ENCODE measurements at regions not wholly inside any gene's neighbourhood (a gene's known extent, or its start where the extent isn't known, plus 50 kb on each side); places are given as distances from the start of the nearest gene placed in this dataset.

DNA sequence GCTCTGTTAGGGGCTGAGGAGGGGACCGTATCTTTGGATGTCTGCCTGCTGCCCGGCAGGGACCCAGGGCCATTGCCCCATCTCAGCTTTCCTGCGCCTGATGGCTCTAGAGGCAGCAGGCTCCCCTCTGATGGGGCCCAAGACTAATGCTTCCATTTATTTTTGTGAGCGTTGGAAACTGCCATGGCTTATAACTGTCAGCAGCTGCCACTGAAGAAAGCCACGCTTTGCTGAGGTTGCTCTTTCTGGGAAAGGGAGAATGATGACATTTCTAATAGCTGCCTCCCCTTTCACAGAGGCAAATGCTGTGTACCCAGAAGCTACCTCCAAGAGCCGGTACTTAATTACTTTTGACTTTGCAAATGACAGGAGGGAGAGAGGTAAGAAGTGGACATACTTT lies 103.8 kb downstream of the HAPSTR1 start:
- no peak overlapping the region for H2AK5ac ChIP-seq (ENCODE audit: low read depth, low read length)
- H3K27me3 ChIP-seq (ENCODE audit: control insufficient read depth in 3 of 3, insufficient read depth in 3 of 3, low read depth in 1 of 3, low read length in 3 of 3) = no peaks in the 10 kb centered on the region
- no peak overlapping the region for H2BK120ac ChIP-seq (ENCODE audit: low read depth, low read length)
- no peak overlapping the region for H2BK12ac ChIP-seq (ENCODE audit: low read length)
- no peak overlapping the region for H3K18ac ChIP-seq (ENCODE audit: low read length)
- H3K4me1 ChIP-seq (ENCODE audit: control insufficient read depth in 2 of 2, insufficient read depth in 1 of 2, low read depth in 1 of 2, low read length in 2 of 2) = no peaks in the 10 kb centered on the region
- H3K79me1 ChIP-seq (ENCODE audit: low read depth, low read length) = no peaks in the 10 kb centered on the region
- no peak overlapping the region for H3K14ac ChIP-seq (ENCODE audit: low read length)
- H3K4ac ChIP-seq (ENCODE audit: low read length) = no peak overlapping the region
- H3K4me2 ChIP-seq (ENCODE audit: insufficient read depth, low read length, poor library complexity, severe bottlenecking) = no peak overlapping the region
- H2BK5ac ChIP-seq (ENCODE audit: low read length) = no peak overlapping the region
- H3K9me3 ChIP-seq (replicated peaks in 1 of 2; ENCODE audit: control insufficient read depth in 2 of 2, insufficient read depth in 1 of 2, low read depth in 1 of 2, low read length in 2 of 2) = no peaks in the 10 kb centered on the region
- H4K8ac ChIP-seq (ENCODE audit: low read depth, low read length) = no peak overlapping the region
- H3K27ac ChIP-seq (replicated peaks; ENCODE audit: low read length) = no peak overlapping the region
- no peaks in the 10 kb centered on the region for H3K36me3 ChIP-seq (replicated peaks in 1 of 2; ENCODE audit: control insufficient read depth in 2 of 2, insufficient read depth in 2 of 2, low read length in 2 of 2)
- no peak overlapping the region for H3K9ac ChIP-seq (ENCODE audit: low read depth, low read length, poor library complexity)
- no peak overlapping the region for H3K4me3 ChIP-seq (ENCODE audit: low read length in 2 of 2)
- no peak overlapping the region for H3K23ac ChIP-seq (ENCODE audit: low read depth, low read length, poor library complexity)
- no peak for DNase-seq (ENCODE audit: low spot score)
- WGBS, 2 donors (ENCODE audit: extremely low coverage in 2 of 2, insufficient read length in 2 of 2, insufficient replicate concordance in 1 of 2) = no CpG with 5 or more reads among the region's 6 CpGs
- H2BK15ac ChIP-seq (ENCODE audit: low read length) = no peak overlapping the region
- no peak overlapping the region for H2AFZ ChIP-seq (ENCODE audit: low read length)
- no peak overlapping the region for H4K91ac ChIP-seq (ENCODE audit: low read depth, low read length, poor library complexity)

GRCh38 chr16:9197957-9198661 lies 106.7 kb downstream of the HAPSTR1 start:
- Histone ChIP-seq H2AFZ (ENCODE audit: low read length) (no peak overlapping the region), H4K91ac (ENCODE audit: low read depth, low read length, poor library complexity) (no peak overlapping the region), H3K36me3 (replicated peaks in 1 of 2; ENCODE audit: control insufficient read depth in 2 of 2, insufficient read depth in 2 of 2, low read length in 2 of 2) (no peaks in the 10 kb centered on the region), H3K4me2 (ENCODE audit: insufficient read depth, low read length, poor library complexity, severe bottlenecking) (no peak overlapping the region), H3K27me3 (ENCODE audit: control insufficient read depth in 3 of 3, insufficient read depth in 3 of 3, low read depth in 1 of 3, low read length in 3 of 3) (no peaks in the 10 kb centered on the region), H3K4me1 (ENCODE audit: control insufficient read depth in 2 of 2, insufficient read depth in 1 of 2, low read depth in 1 of 2, low read length in 2 of 2) (no peaks in the 10 kb centered on the region), H3K14ac (ENCODE audit: low read length) (no peak overlapping the region), H2BK120ac (ENCODE audit: low read depth, low read length) (no peak overlapping the region), H2BK12ac (ENCODE audit: low read length) (no peak overlapping the region), H3K18ac (ENCODE audit: low read length) (peak overlapping the region; percentile 50), H2AK5ac (ENCODE audit: low read depth, low read length) (no peak overlapping the region), H3K4me3 (ENCODE audit: low read length in 2 of 2) (no peak overlapping the region), H3K9me3 (replicated peaks in 1 of 2; ENCODE audit: control insufficient read depth in 2 of 2, insufficient read depth in 1 of 2, low read depth in 1 of 2, low read length in 2 of 2) (no peaks in the 10 kb centered on the region), H3K4ac (ENCODE audit: low read length) (no peak overlapping the region), H2BK15ac (ENCODE audit: low read length) (no peak overlapping the region), H3K27ac (replicated peaks; ENCODE audit: low read length) (no peak overlapping the region), H2BK5ac (ENCODE audit: low read length) (no peak overlapping the region), H3K23ac (ENCODE audit: low read depth, low read length, poor library complexity) (no peak overlapping the region), H3K79me1 (ENCODE audit: low read depth, low read length) (no peaks in the 10 kb centered on the region), H4K8ac (ENCODE audit: low read depth, low read length) (no peak overlapping the region), H3K9ac (ENCODE audit: low read depth, low read length, poor library complexity) (no peak overlapping the region)
- DNase-seq (ENCODE audit: low spot score) = no peak
- no CpG with 5 or more reads among the region's 8 CpGs for WGBS, 2 donors (ENCODE audit: extremely low coverage in 2 of 2, insufficient read length in 2 of 2, insufficient replicate concordance in 1 of 2)

DNA sequence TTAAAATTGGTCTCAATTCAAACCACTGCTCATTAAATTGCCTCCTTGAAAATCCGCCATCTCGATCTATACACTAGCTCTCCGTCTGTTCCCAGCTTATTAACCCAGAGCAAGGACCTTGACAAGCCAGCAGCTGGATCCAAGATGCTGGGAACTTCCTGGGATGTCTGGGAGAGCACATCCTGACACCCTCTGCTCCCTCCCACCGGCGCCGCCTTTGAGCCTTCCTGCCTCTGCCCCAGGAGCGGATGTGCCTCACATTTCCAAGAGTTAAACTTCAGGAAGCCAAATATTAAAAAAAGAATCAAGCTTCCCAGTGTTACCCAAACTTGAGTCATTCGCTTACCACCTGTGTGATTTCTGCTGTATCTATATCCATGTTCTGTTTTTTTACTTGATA lies 107.9 kb downstream of the HAPSTR1 start:
- H2BK5ac ChIP-seq (ENCODE audit: low read length) = no peak overlapping the region
- H3K9ac ChIP-seq (ENCODE audit: low read depth, low read length, poor library complexity) = no peak overlapping the region
- no peak for DNase-seq (ENCODE audit: low spot score)
- H2BK120ac ChIP-seq (ENCODE audit: low read depth, low read length) = no peak overlapping the region
- H3K4me2 ChIP-seq (ENCODE audit: insufficient read depth, low read length, poor library complexity, severe bottlenecking) = no peak overlapping the region
- H3K14ac ChIP-seq (ENCODE audit: low read length) = no peak overlapping the region
- H3K4me1 ChIP-seq (ENCODE audit: control insufficient read depth in 2 of 2, insufficient read depth in 1 of 2, low read depth in 1 of 2, low read length in 2 of 2) = no peaks in the 10 kb centered on the region
- H3K9me3 ChIP-seq (replicated peaks in 1 of 2; ENCODE audit: control insufficient read depth in 2 of 2, insufficient read depth in 1 of 2, low read depth in 1 of 2, low read length in 2 of 2) = no peaks in the 10 kb centered on the region
- no CpG with 5 or more reads among the region's 8 CpGs for WGBS, 2 donors (ENCODE audit: extremely low coverage in 2 of 2, insufficient read length in 2 of 2, insufficient replicate concordance in 1 of 2)
- no peak overlapping the region for H4K91ac ChIP-seq (ENCODE audit: low read depth, low read length, poor library complexity)
- H2AFZ ChIP-seq (ENCODE audit: low read length) = no peak overlapping the region
- H2AK5ac ChIP-seq (ENCODE audit: low read depth, low read length) = no peak overlapping the region
- H3K4ac ChIP-seq (ENCODE audit: low read length) = no peak overlapping the region
- H3K18ac ChIP-seq (ENCODE audit: low read length) = no peak overlapping the region
- H3K79me1 ChIP-seq (ENCODE audit: low read depth, low read length) = no peaks in the 10 kb centered on the region
- H4K8ac ChIP-seq (ENCODE audit: low read depth, low read length) = no peak overlapping the region
- no peak overlapping the region for H2BK15ac ChIP-seq (ENCODE audit: low read length)
- no peak overlapping the region for H2BK12ac ChIP-seq (ENCODE audit: low read length)
- no peaks in the 10 kb centered on the region for H3K27me3 ChIP-seq (ENCODE audit: control insufficient read depth in 3 of 3, insufficient read depth in 3 of 3, low read depth in 1 of 3, low read length in 3 of 3)
- no peak overlapping the region for H3K23ac ChIP-seq (ENCODE audit: low read depth, low read length, poor library complexity)
- H3K36me3 ChIP-seq (replicated peaks in 1 of 2; ENCODE audit: control insufficient read depth in 2 of 2, insufficient read depth in 2 of 2, low read length in 2 of 2) = no peaks in the 10 kb centered on the region
- H3K27ac ChIP-seq (replicated peaks; ENCODE audit: low read length) = no peak overlapping the region
- no peak overlapping the region for H3K4me3 ChIP-seq (ENCODE audit: low read length in 2 of 2)

GRCh38 chr16:9199751-9200150 lies 108.3 kb downstream of the HAPSTR1 start:
- H3K18ac ChIP-seq (ENCODE audit: low read length) = no peak overlapping the region
- DNase-seq (ENCODE audit: low spot score) = no peak
- H2AFZ ChIP-seq (ENCODE audit: low read length) = no peak overlapping the region
- H3K4me3 ChIP-seq (ENCODE audit: low read length in 2 of 2) = no peak overlapping the region
- no peak overlapping the region for H2BK15ac ChIP-seq (ENCODE audit: low read length)
- no peak overlapping the region for H2BK5ac ChIP-seq (ENCODE audit: low read length)
- H2BK120ac ChIP-seq (ENCODE audit: low read depth, low read length) = no peak overlapping the region
- no peak overlapping the region for H4K8ac ChIP-seq (ENCODE audit: low read depth, low read length)
- no peak overlapping the region for H3K9ac ChIP-seq (ENCODE audit: low read depth, low read length, poor library complexity)
- H3K27ac ChIP-seq (replicated peaks; ENCODE audit: low read length) = no peak overlapping the region
- no peak overlapping the region for H3K23ac ChIP-seq (ENCODE audit: low read depth, low read length, poor library complexity)
- no peak overlapping the region for H3K4ac ChIP-seq (ENCODE audit: low read length)
- no peak overlapping the region for H2AK5ac ChIP-seq (ENCODE audit: low read depth, low read length)
- no CpG with 5 or more reads among the region's 2 CpGs for WGBS, 2 donors (ENCODE audit: extremely low coverage in 2 of 2, insufficient read length in 2 of 2, insufficient replicate concordance in 1 of 2)
- no peaks in the 10 kb centered on the region for H3K4me1 ChIP-seq (ENCODE audit: control insufficient read depth in 2 of 2, insufficient read depth in 1 of 2, low read depth in 1 of 2, low read length in 2 of 2)
- no peak overlapping the region for H3K14ac ChIP-seq (ENCODE audit: low read length)
- H3K4me2 ChIP-seq (ENCODE audit: insufficient read depth, low read length, poor library complexity, severe bottlenecking) = no peak overlapping the region
- H3K9me3 ChIP-seq (replicated peaks in 1 of 2; ENCODE audit: control insufficient read depth in 2 of 2, insufficient read depth in 1 of 2, low read depth in 1 of 2, low read length in 2 of 2) = no peaks in the 10 kb centered on the region
- H2BK12ac ChIP-seq (ENCODE audit: low read length) = no peak overlapping the region
- H4K91ac ChIP-seq (ENCODE audit: low read depth, low read length, poor library complexity) = no peak overlapping the region
- H3K27me3 ChIP-seq (ENCODE audit: control insufficient read depth in 3 of 3, insufficient read depth in 3 of 3, low read depth in 1 of 3, low read length in 3 of 3) = no peaks in the 10 kb centered on the region
- H3K36me3 ChIP-seq (replicated peaks in 1 of 2; ENCODE audit: control insufficient read depth in 2 of 2, insufficient read depth in 2 of 2, low read length in 2 of 2) = no peaks in the 10 kb centered on the region
- no peaks in the 10 kb centered on the region for H3K79me1 ChIP-seq (ENCODE audit: low read depth, low read length)

Data from neuronal stem cell (in vitro differentiated cells).